GM12872 (cell line): ENCODE measurements at regions not wholly inside any gene's neighbourhood (a gene's known extent, or its start where the extent isn't known, plus 50 kb on each side); places are given as distances from the start of the nearest gene placed in this dataset.

Experiments
- TF ChIP-seq, protein P1 (sequence below): IDR thresholded peaks from 3 replicates; pipeline ENCODE4 v1.5.1; 2011; ENCODE audit warnings: low read depth, mild to moderate bottlenecking, low read length, moderate library complexity; ENCODE audit not compliant: insufficient read depth

DNA sequence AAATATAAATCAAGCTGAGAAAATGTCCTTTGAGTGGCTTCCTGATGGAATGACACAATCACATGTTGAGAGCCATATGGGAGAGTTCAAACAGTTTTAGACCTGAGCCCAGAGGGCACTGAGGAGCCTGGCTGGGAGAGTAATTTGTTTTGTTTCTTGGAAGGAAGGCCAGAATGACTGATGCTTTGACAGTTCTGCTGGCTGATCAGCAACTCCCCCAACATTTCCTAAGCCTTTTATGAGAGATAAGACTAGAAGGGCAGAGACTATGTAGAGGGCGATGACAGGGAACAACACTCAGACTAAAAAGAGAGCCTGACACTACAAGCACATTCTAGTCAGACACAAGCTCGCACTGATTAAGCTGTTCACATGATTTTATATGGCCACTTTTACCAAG, 169.2 kb downstream of the COX7C start:
- TF ChIP-seq, protein P1, sequence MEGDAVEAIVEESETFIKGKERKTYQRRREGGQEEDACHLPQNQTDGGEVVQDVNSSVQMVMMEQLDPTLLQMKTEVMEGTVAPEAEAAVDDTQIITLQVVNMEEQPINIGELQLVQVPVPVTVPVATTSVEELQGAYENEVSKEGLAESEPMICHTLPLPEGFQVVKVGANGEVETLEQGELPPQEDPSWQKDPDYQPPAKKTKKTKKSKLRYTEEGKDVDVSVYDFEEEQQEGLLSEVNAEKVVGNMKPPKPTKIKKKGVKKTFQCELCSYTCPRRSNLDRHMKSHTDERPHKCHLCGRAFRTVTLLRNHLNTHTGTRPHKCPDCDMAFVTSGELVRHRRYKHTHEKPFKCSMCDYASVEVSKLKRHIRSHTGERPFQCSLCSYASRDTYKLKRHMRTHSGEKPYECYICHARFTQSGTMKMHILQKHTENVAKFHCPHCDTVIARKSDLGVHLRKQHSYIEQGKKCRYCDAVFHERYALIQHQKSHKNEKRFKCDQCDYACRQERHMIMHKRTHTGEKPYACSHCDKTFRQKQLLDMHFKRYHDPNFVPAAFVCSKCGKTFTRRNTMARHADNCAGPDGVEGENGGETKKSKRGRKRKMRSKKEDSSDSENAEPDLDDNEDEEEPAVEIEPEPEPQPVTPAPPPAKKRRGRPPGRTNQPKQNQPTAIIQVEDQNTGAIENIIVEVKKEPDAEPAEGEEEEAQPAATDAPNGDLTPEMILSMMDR, result no peak

DNA sequence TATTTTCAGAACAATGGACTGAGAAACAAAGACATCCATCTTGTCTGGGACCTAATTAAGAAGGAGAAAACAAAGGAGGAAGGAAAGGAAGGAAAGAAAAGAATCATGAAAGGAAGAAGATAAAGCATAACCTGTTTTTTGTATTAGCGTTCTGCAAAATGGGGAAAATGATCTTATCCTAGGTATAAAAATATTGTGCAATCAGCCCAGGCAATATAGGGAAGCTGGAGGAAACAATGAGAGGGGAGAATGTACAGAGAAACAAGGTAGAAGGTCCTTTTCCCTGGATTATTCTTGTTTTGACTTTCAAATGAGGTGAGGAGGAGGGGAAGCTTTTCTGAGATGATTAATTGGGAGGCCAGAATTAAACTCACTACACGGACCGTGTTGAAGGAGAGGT, 177.9 kb downstream of the COX7C start:
- TF ChIP-seq, protein P1, result no peak

DNA sequence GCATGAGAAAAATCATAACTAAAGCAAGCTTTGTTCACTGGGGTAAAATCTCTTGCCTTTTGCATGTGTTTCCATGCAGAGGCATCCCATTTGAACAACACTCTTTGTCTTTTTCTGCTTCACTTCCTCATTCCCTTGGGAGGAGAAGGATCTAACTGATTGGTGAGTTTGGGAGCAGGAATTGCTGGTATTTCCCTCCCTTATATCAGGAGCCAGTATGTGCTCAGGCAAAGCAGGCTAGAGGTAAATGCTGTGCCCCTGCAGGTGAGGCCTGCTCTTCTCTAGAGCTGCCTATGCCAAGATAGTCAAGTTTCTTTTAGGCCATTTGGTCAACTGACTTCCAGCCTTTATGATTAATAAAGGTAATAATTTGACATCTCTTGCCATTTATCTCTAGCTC, 179.9 kb downstream of the COX7C start:
- TF ChIP-seq, protein P1, result no peak

DNA sequence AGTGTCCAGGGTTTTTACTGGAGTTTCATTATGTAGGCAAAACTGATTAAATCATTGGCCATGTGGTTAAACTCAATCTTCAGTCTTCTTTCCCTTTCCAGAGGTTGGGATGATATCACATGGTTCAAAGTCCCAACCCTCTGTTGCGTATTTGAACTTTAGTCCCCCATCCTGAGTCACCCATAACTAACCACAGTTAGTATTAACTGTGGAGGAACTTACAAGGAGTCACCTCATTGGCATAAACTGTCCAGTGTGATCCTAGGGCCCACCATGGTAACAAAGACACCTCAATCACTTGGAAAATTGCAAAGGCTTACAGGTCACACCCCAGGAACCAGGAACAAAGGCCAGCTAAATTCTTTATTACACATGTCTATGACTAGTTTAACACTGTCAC, 188.5 kb downstream of the COX7C start:
- TF ChIP-seq, protein P1, result no peak

DNA sequence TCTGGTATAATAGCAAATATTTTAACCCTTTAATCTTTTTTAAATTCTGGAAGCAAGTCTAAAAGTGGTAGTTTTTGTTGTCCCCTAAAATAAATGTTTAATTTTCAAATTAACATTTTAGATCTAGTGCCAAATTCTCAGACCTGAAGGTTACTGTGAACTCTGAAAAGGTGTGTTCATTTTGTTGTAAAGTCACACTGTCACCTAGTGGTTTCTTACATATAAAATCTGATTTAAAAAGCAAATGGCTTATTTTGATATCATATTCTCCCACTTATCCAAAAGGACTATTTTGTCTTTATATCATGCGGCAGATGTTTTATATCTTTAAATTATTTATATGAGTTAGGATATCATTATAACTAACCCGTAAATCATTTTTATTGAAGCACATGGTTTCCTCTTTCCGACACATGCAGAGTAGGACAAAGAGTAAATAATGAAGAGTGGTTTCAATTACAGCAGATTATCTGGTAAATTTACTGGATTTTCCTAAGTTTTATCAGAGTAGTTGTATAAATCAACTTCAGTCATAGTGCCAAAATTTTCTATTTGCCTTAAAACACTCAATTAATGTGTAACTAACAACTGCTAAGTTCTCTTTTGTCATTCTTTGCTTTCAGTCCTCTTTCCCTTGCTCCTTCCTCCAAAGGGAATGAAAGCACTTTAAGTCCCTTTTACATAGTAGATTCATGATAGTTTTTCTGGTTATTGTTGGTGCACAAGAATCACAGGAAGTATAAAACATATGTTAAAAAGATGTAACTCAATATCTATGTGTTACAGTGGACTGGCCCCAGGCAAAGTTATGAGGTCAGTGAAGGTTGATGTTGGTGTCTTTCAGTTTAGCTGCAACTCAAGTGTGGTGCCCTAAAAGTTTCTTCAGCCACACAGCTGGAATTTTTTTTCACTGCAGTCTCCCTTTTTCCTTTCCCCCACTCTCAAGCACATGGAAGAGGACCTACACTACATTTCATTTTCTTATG, 189.6 kb downstream of the COX7C start:
- TF ChIP-seq, protein P1, result no peak

DNA sequence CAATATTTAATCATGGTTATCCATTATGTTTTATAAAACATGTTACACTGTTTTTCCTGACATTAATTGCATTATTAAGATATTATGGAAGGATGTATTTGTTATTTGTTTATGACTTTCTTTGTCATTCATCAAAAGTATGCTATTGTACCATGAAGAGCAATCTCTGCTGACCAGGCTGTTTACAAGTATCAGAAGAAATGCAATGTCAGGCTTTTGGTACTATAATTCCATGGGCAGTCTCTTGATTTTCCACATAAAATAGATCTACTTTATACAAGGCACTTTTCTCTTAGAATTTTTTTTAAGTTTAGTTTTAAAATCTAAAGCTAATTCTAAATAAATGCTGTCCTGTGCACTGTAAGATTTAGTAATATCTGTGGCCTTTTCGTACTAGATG, 196.6 kb downstream of the COX7C start:
- TF ChIP-seq, protein P1, result no peak

DNA sequence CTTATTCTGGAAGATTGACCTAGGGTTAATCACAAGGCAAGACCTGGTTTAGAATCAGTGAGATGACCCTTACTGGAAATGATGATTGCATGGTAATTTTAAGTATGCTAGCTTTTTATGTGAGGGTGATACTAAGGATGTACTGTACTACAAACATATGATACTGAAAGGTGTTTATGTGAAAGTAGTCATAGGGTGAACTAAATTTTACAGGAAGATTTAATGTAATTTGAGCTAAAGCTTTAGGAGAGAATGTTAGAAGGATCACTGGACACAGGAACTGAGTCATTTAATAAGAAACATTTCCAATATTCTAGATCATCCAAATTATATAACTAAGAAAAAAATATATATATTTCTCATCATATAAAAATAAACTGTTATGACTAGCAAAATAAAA, 197.2 kb downstream of the COX7C start:
- TF ChIP-seq, protein P1, result no peak
